Mesenchymal stem cell (in vitro differentiated cells and primary cell): ENCODE measurements at regions not wholly inside any gene's neighbourhood (a gene's known extent, or its start where the extent isn't known, plus 50 kb on each side); places are given as distances from the start of the nearest gene placed in this dataset.
A peak's percentile ranks its signal among the peaks of the same experiment; 100 is the strongest.

Experiments
- DNase-seq: peaks from one replicate; pipeline ENCODE4 v3.0.0-alpha.2; 2013
- H2AFZ ChIP-seq: one replicate; pipeline ENCODE4 v1.6.1; 2013; ENCODE audit warnings: low read depth, mild to moderate bottlenecking, control low read depth, inconsistent platforms, low read length, moderate library complexity
- H2AK5ac ChIP-seq: 2 replicates; pipeline ENCODE4 v1.6.1; 2013; ENCODE audit warnings: low read length, moderate library complexity, mild to moderate bottlenecking, inconsistent platforms; ENCODE audit not compliant: severe bottlenecking
- H2BK120ac ChIP-seq: one replicate; pipeline ENCODE4 v1.6.1; 2013; ENCODE audit warnings: low read depth, mild to moderate bottlenecking, inconsistent platforms, low read length, moderate library complexity
- H2BK12ac ChIP-seq, 2 experiments: one replicate each; pipeline ENCODE4 v1.6.1; 2013; ENCODE audit warnings: inconsistent platforms in 2 of 2, low read length in 2 of 2, mild to moderate bottlenecking in 2 of 2, moderate library complexity in 2 of 2, control low read depth in 1 of 2
- H2BK15ac ChIP-seq: one replicate; pipeline ENCODE4 v1.6.1; 2013; ENCODE audit warnings: mild to moderate bottlenecking, low read depth, inconsistent platforms; ENCODE audit not compliant: poor library complexity, severe bottlenecking
- H2BK5ac ChIP-seq: 2 replicates; pipeline ENCODE4 v1.6.1; 2013; ENCODE audit warnings: low read depth, mild to moderate bottlenecking, low read length, control low read depth, inconsistent platforms; ENCODE audit not compliant: poor library complexity, severe bottlenecking
- H3K14ac ChIP-seq, 2 experiments: one replicate each; pipeline ENCODE4 v1.6.1; 2013; ENCODE audit warnings: inconsistent platforms in 2 of 2, low read length in 2 of 2, control low read depth in 1 of 2, mild to moderate bottlenecking in 1 of 2, moderate library complexity in 1 of 2
- H3K18ac ChIP-seq, 2 experiments: one replicate each; pipeline ENCODE4 v1.6.1; 2013; ENCODE audit warnings: inconsistent platforms in 2 of 2, low read length in 2 of 2, control low read depth in 1 of 2, low read depth in 1 of 2, mild to moderate bottlenecking in 1 of 2
- H3K23ac ChIP-seq, 2 experiments: one replicate each; pipeline ENCODE4 v1.6.1; 2013; ENCODE audit warnings: inconsistent platforms in 2 of 2, low read length in 2 of 2, mild to moderate bottlenecking in 2 of 2, moderate library complexity in 2 of 2, control low read depth in 1 of 2
- H3K27ac ChIP-seq: 2 replicates; pipeline ENCODE4 v1.5.1; 2013; ENCODE audit warnings: mild to moderate bottlenecking, moderate library complexity, low read length, control low read depth, inconsistent platforms; ENCODE audit not compliant: poor library complexity, severe bottlenecking
- H3K27me3 ChIP-seq, 2 experiments: 2 replicates each; pipeline versions ENCODE4 v1.6.1 to v1.7.0; 2013; ENCODE audit warnings: low read length in 2 of 2, mild to moderate bottlenecking in 2 of 2, moderate library complexity in 2 of 2, control low read depth in 1 of 2, inconsistent platforms in 1 of 2; ENCODE audit not compliant: control insufficient read depth in 1 of 2, insufficient read depth in 1 of 2
- H3K36me3 ChIP-seq, 2 experiments: 2 replicates each; pipeline versions ENCODE4 v1.6.1 to v1.7.0; 2013; ENCODE audit warnings: low read length in 2 of 2, control low read depth in 1 of 2, inconsistent platforms in 1 of 2, low read depth in 1 of 2, mild to moderate bottlenecking in 1 of 2; ENCODE audit not compliant: insufficient read depth in 2 of 2, control insufficient read depth in 1 of 2
- H3K4ac ChIP-seq, 2 experiments: one replicate each; pipeline ENCODE4 v1.6.1; 2013; ENCODE audit warnings: inconsistent platforms in 2 of 2, low read length in 2 of 2, mild to moderate bottlenecking in 2 of 2, moderate library complexity in 2 of 2, control low read depth in 1 of 2, low read depth in 1 of 2
- H3K4me1 ChIP-seq: 2 replicates; pipeline ENCODE4 v1.6.1; 2013; ENCODE audit warnings: low read depth, low read length, control low read depth; ENCODE audit not compliant: control insufficient read depth, insufficient read depth
- H3K4me2 ChIP-seq: 2 replicates; pipeline ENCODE4 v1.6.1; 2013; ENCODE audit warnings: low read length, mild to moderate bottlenecking, inconsistent platforms; ENCODE audit not compliant: poor library complexity, severe bottlenecking
- H3K4me3 ChIP-seq, 2 experiments: 2 replicates each; pipeline versions ENCODE4 v1.5.1 to v1.7.0; 2013; ENCODE audit warnings: low read length in 2 of 2, mild to moderate bottlenecking in 2 of 2, control low read depth in 1 of 2, low read depth in 1 of 2; ENCODE audit not compliant: insufficient read depth in 1 of 2
- H3K79me1 ChIP-seq: replicated peaks from 2 replicates; pipeline ENCODE4 v1.6.1; 2013; ENCODE audit warnings: mild to moderate bottlenecking, control low read depth, low read length, inconsistent platforms; ENCODE audit not compliant: poor library complexity, severe bottlenecking
- H3K9ac ChIP-seq: 2 replicates; pipeline ENCODE4 v1.7.0; 2013; ENCODE audit warnings: mild to moderate bottlenecking, low read length, moderate library complexity
- H3K9me3 ChIP-seq: 2 replicates; pipeline ENCODE4 v1.7.0; 2013; ENCODE audit warnings: mild to moderate bottlenecking, low read length; ENCODE audit not compliant: control insufficient read depth
- H4K8ac ChIP-seq: one replicate; pipeline ENCODE4 v1.6.1; 2013; ENCODE audit warnings: inconsistent platforms, mild to moderate bottlenecking, low read length, moderate library complexity
- H4K91ac ChIP-seq: one replicate; pipeline ENCODE4 v1.6.1; 2013; ENCODE audit warnings: mild to moderate bottlenecking, low read length, inconsistent platforms
- WGBS: methylation state at CpG from one replicate; pipeline ENCODE4 v1.1.7; 2013; ENCODE audit warnings: mixed read lengths; 5-methylcytosine and 5-hydroxymethylcytosine counted together

DNA sequence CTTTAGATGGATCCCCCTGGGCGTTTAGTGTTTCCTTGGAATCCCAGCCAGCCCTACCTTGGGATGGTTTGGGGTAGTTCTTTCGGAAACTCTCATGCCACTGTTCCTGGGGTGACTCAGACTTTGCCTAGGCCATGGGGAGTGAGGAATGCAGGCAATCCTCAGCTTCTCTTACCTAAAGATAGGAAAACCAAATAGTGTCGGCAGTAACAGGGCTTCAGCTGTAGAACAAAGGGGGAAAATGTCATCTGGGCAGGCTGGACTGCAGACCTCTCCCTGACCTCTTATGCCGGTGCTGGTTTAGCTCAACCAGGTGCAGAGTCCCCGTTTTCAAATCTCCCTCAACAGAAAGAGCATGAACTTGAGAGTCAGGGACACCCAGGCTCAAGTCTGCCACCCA, 252.1 kb downstream of the TSN start:
- Histone ChIP-seq H3K9me3 (no peaks in the 10 kb centered on the region), H2BK12ac (no peak overlapping the region), H2BK5ac (no peak overlapping the region), H3K27me3 (peaks cover 0 to 3% of the 10 kb centered on the region in 2 experiments), H3K9ac (no peak overlapping the region), H3K36me3 (no peaks in the 10 kb centered on the region), H2BK15ac (no peak overlapping the region), H2AK5ac (no peak overlapping the region), H3K4me2 (no peak overlapping the region), H3K4ac (no peak overlapping the region), H3K27ac (no peak overlapping the region), H3K4me3 (no peak overlapping the region), H3K14ac (no peak overlapping the region), H2BK120ac (no peak overlapping the region), H3K18ac (no peak overlapping the region), H3K79me1 (no peaks in the 10 kb centered on the region), H4K8ac (no peak overlapping the region), H4K91ac (no peak overlapping the region), H3K23ac (no peak overlapping the region), H3K4me1 (no peaks in the 10 kb centered on the region), H2AFZ (no peak overlapping the region)
- DNase-seq = no peak
- WGBS = 56% methylated on average over 5 of the region's 5 CpGs

- Histone ChIP-seq H4K8ac (no peak overlapping the region), H4K91ac (no peak overlapping the region), H3K27ac (no peak overlapping the region), H3K14ac (peak overlapping the region in 1 of 2 experiments; percentile 36), H3K4me3 (no peak overlapping the region), H3K4me1 (no peaks in the 10 kb centered on the region), H2AK5ac (no peak overlapping the region), H3K9ac (no peak overlapping the region), H2BK12ac (no peak overlapping the region), H3K9me3 (no peaks in the 10 kb centered on the region), H3K4me2 (no peak overlapping the region), H2AFZ (no peak overlapping the region), H2BK5ac (no peak overlapping the region), H3K4ac (no peak overlapping the region), H2BK120ac (no peak overlapping the region), H3K36me3 (no peaks in the 10 kb centered on the region), H3K23ac (no peak overlapping the region), H3K18ac (no peak overlapping the region), H3K27me3 (no peaks in the 10 kb centered on the region), H3K79me1 (no peaks in the 10 kb centered on the region), H2BK15ac (no peak overlapping the region)
- WGBS = 26% methylated on average over 3 of the region's 3 CpGs
- no peak for DNase-seq
Measured at GRCh38 chr2:122009561-122009960, 254.1 kb downstream of the TSN start.

DNA sequence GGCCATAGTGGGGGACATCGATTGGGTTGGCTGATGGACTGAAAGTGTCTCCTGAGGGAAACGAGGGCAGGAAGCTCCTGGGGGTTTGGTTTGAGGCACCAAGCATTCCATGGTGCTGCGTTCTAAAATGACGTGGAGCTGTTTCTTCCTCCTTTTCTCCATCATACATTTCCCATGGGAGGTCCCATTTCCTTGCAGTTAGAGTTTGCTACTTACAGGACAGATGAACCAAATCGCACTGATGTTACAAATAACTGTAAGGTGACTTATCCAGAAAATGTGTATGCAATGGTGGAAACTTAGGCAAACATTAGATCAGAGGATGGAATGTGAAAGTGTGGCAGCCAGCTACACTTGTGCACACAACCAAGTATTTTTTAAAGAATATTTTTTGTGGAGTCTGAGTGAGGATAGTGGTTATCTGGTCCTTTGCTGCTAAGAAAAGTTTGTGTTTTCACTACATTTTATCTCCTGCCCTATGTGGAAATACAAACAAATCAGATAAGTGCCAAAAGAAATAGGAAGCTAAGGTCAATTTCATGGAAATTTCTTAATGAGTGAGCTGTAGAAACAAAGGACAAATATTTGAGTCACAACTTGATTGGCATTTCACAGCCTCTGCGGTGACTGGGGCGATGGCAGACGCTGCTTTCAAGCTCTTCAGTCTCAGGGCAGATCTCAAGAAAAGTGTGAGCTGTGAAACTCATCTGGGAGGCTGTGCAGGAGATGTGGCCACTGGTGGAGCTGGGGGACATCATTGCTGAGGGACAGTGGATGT, 256.2 kb downstream of the TSN start:
- H3K23ac ChIP-seq = no peak overlapping the region
- no peak overlapping the region for H2BK12ac ChIP-seq
- H3K18ac ChIP-seq = no peak overlapping the region
- no peaks in the 10 kb centered on the region for H3K36me3 ChIP-seq
- no peak overlapping the region for H3K9ac ChIP-seq
- H2BK15ac ChIP-seq = no peak overlapping the region
- DNase-seq = no peak
- H3K27me3 ChIP-seq = no peaks in the 10 kb centered on the region
- H3K4me3 ChIP-seq = no peak overlapping the region
- H2AK5ac ChIP-seq = no peak overlapping the region
- no peak overlapping the region for H3K14ac ChIP-seq
- no peak overlapping the region for H4K91ac ChIP-seq
- no peak overlapping the region for H3K4me2 ChIP-seq
- no peak overlapping the region for H2BK120ac ChIP-seq
- H2BK5ac ChIP-seq = no peak overlapping the region
- H2AFZ ChIP-seq = no peak overlapping the region
- H3K9me3 ChIP-seq = no peaks in the 10 kb centered on the region
- no peak overlapping the region for H4K8ac ChIP-seq
- H3K79me1 ChIP-seq = no peaks in the 10 kb centered on the region
- no peaks in the 10 kb centered on the region for H3K4me1 ChIP-seq
- H3K4ac ChIP-seq = no peak overlapping the region
- WGBS = 73% methylated on average over 6 of the region's 8 CpGs
- no peak overlapping the region for H3K27ac ChIP-seq

- H2BK120ac ChIP-seq = no peak overlapping the region
- H2AK5ac ChIP-seq = no peak overlapping the region
- H4K91ac ChIP-seq = no peak overlapping the region
- peaks cover 2% of the 10 kb centered on the region for H3K4me1 ChIP-seq
- no peaks in the 10 kb centered on the region for H3K9me3 ChIP-seq
- WGBS = 86% methylated on average over 7 of the region's 7 CpGs
- H3K27ac ChIP-seq = no peak overlapping the region
- no peak overlapping the region for H2BK12ac ChIP-seq
- H3K79me1 ChIP-seq = no peaks in the 10 kb centered on the region
- H3K4ac ChIP-seq = no peak overlapping the region
- H3K9ac ChIP-seq = no peak overlapping the region
- no peak overlapping the region for H2AFZ ChIP-seq
- no peak overlapping the region for H3K18ac ChIP-seq
- no peaks in the 10 kb centered on the region for H3K36me3 ChIP-seq
- no peak overlapping the region for H3K23ac ChIP-seq
- no peak overlapping the region for H3K4me2 ChIP-seq
- H3K27me3 ChIP-seq = peaks cover 0 to 15% of the 10 kb centered on the region in 2 experiments
- H3K14ac ChIP-seq = no peak overlapping the region
- no peak for DNase-seq
- H2BK5ac ChIP-seq = no peak overlapping the region
- H4K8ac ChIP-seq = no peak overlapping the region
- H3K4me3 ChIP-seq = no peak overlapping the region
- no peak overlapping the region for H2BK15ac ChIP-seq
Measured at GRCh38 chr2:122018736-122019135, 263.3 kb downstream of the TSN start.
